ENCODE measurements at regions not wholly inside any gene's neighbourhood (a gene's known extent, or its start where the extent isn't known, plus 50 kb on each side); places are given as distances from the start of the nearest gene placed in this dataset.

DNA sequence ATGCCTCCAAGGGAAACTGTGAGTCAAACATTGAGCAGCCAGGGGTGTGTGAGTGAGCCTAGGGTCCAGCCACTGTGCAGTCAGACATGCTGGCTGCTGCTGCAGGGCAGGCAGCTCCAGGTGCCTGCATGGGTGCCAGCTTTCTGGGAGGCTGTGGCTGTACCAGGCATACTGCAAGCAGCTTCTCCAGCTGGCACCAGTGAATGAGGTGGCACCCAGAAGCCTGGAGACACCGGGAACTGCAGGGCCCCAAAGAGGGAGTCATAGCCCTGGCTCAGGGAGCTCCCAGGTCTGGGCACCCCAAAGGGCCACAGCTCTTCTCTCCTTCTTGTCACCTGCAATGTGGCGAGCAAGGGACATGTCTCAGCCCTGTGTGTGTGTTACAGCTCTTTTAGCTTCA, 283.2 kb downstream of the RPRM start:
- Histone ChIP-seq H3K4me2 (no peak overlapping the region), H3K27me3 (ENCODE audit: insufficient read depth) (no peaks in the 10 kb centered on the region), H3K27ac (ENCODE audit: low read depth) (no peak overlapping the region), H3K36me3 (ENCODE audit: insufficient read depth) (no peaks in the 10 kb centered on the region), H4K20me1 (replicated peaks; ENCODE audit: insufficient read depth) (no peaks in the 10 kb centered on the region), H3K79me2 (replicated peaks; ENCODE audit: insufficient read depth) (no peaks in the 10 kb centered on the region), H3K4me1 (ENCODE audit: insufficient read depth) (no peaks in the 10 kb centered on the region), H3K4me3 (no peak overlapping the region), H3K9me2 (ENCODE audit: insufficient read depth) (no peaks in the 10 kb centered on the region), H2AFZ (0 out of 2 replicates have a peak overlapping the region, but pooled peaks have one; percentile 18), H3F3A (replicated peaks; ENCODE audit: low read depth) (no peaks in the 10 kb centered on the region)
- H3K36me3 Mint-ChIP-seq (ENCODE audit: low read depth) = no peaks in the 10 kb centered on the region
- H3K27me3 Mint-ChIP-seq (ENCODE audit: insufficient read depth, low read depth, poor library complexity) = peaks cover 3% of the 10 kb centered on the region
- H3K9me3 Mint-ChIP-seq = no peaks in the 10 kb centered on the region
- H3K4me3 Mint-ChIP-seq = no peak overlapping the region
- peaks cover 5% of the 10 kb centered on the region; the same call in 2 of the 3 replicates for H3K4me1 Mint-ChIP-seq
- TF ChIP-seq EZH2phosphoT487 (IDR thresholded peaks at IDR 0.05; ENCODE audit: unreplicated experiment) (no peak), JUNB (IDR thresholded peaks at IDR 0.05; ENCODE audit: unreplicated experiment) (no peak), CREB1 (CRISPR knock-in tag; IDR thresholded peaks at IDR 0.05; ENCODE audit: low read depth) (no peak), STAT1 (IDR thresholded peaks at IDR 0.05; ENCODE audit: unreplicated experiment) (no peak), POLR2AphosphoS5 (IDR thresholded peaks at IDR 0.05; ENCODE audit: low read depth) (no peak), NANOG (IDR thresholded peaks at IDR 0.05; ENCODE audit: borderline replicate concordance) (no peak), ZNF331 (CRISPR knock-in tag; IDR thresholded peaks at IDR 0.05; ENCODE audit: low read depth) (no peak)
- TF ChIP-seq, protein P1, sequence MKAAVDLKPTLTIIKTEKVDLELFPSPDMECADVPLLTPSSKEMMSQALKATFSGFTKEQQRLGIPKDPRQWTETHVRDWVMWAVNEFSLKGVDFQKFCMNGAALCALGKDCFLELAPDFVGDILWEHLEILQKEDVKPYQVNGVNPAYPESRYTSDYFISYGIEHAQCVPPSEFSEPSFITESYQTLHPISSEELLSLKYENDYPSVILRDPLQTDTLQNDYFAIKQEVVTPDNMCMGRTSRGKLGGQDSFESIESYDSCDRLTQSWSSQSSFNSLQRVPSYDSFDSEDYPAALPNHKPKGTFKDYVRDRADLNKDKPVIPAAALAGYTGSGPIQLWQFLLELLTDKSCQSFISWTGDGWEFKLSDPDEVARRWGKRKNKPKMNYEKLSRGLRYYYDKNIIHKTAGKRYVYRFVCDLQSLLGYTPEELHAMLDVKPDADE (IDR thresholded peaks at IDR 0.05) = no peak
- TF ChIP-seq, protein P2, sequence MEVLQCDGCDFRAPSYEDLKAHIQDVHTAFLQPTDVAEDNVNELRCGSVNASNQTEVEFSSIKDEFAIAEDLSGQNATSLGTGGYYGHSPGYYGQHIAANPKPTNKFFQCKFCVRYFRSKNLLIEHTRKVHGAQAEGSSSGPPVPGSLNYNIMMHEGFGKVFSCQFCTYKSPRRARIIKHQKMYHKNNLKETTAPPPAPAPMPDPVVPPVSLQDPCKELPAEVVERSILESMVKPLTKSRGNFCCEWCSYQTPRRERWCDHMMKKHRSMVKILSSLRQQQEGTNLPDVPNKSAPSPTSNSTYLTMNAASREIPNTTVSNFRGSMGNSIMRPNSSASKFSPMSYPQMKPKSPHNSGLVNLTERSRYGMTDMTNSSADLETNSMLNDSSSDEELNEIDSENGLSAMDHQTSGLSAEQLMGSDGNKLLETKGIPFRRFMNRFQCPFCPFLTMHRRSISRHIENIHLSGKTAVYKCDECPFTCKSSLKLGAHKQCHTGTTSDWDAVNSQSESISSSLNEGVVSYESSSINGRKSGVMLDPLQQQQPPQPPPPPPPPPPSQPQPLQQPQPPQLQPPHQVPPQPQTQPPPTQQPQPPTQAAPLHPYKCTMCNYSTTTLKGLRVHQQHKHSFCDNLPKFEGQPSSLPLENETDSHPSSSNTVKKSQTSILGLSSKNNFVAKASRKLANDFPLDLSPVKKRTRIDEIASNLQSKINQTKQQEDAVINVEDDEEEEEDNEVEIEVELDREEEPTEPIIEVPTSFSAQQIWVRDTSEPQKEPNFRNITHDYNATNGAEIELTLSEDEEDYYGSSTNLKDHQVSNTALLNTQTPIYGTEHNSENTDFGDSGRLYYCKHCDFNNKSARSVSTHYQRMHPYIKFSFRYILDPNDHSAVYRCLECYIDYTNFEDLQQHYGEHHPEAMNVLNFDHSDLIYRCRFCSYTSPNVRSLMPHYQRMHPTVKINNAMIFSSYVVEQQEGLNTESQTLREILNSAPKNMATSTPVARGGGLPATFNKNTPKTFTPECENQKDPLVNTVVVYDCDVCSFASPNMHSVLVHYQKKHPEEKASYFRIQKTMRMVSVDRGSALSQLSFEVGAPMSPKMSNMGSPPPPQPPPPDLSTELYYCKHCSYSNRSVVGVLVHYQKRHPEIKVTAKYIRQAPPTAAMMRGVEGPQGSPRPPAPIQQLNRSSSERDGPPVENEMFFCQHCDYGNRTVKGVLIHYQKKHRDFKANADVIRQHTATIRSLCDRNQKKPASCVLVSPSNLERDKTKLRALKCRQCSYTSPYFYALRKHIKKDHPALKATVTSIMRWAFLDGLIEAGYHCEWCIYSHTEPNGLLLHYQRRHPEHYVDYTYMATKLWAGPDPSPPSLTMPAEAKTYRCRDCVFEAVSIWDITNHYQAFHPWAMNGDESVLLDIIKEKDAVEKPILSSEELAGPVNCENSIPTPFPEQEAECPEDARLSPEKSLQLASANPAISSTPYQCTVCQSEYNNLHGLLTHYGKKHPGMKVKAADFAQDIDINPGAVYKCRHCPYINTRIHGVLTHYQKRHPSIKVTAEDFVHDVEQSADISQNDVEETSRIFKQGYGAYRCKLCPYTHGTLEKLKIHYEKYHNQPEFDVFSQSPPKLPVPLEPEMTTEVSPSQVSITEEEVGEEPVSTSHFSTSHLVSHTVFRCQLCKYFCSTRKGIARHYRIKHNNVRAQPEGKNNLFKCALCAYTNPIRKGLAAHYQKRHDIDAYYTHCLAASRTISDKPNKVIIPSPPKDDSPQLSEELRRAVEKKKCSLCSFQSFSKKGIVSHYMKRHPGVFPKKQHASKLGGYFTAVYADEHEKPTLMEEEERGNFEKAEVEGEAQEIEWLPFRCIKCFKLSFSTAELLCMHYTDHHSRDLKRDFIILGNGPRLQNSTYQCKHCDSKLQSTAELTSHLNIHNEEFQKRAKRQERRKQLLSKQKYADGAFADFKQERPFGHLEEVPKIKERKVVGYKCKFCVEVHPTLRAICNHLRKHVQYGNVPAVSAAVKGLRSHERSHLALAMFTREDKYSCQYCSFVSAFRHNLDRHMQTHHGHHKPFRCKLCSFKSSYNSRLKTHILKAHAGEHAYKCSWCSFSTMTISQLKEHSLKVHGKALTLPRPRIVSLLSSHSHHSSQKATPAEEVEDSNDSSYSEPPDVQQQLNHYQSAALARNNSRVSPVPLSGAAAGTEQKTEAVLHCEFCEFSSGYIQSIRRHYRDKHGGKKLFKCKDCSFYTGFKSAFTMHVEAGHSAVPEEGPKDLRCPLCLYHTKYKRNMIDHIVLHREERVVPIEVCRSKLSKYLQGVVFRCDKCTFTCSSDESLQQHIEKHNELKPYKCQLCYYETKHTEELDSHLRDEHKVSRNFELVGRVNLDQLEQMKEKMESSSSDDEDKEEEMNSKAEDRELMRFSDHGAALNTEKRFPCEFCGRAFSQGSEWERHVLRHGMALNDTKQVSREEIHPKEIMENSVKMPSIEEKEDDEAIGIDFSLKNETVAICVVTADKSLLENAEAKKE (CRISPR knock-in tag; IDR thresholded peaks at IDR 0.05) = no peak
- TF ChIP-seq, protein P3, sequence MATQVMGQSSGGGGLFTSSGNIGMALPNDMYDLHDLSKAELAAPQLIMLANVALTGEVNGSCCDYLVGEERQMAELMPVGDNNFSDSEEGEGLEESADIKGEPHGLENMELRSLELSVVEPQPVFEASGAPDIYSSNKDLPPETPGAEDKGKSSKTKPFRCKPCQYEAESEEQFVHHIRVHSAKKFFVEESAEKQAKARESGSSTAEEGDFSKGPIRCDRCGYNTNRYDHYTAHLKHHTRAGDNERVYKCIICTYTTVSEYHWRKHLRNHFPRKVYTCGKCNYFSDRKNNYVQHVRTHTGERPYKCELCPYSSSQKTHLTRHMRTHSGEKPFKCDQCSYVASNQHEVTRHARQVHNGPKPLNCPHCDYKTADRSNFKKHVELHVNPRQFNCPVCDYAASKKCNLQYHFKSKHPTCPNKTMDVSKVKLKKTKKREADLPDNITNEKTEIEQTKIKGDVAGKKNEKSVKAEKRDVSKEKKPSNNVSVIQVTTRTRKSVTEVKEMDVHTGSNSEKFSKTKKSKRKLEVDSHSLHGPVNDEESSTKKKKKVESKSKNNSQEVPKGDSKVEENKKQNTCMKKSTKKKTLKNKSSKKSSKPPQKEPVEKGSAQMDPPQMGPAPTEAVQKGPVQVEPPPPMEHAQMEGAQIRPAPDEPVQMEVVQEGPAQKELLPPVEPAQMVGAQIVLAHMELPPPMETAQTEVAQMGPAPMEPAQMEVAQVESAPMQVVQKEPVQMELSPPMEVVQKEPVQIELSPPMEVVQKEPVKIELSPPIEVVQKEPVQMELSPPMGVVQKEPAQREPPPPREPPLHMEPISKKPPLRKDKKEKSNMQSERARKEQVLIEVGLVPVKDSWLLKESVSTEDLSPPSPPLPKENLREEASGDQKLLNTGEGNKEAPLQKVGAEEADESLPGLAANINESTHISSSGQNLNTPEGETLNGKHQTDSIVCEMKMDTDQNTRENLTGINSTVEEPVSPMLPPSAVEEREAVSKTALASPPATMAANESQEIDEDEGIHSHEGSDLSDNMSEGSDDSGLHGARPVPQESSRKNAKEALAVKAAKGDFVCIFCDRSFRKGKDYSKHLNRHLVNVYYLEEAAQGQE (IDR thresholded peaks at IDR 0.05; ENCODE audit: unreplicated experiment) = no peak
- no peak for DNase-seq (ENCODE audit: low spot score)
- no peak overlapping the region for H3K27ac Mint-ChIP-seq
- ATAC-seq = no peak

All from GM23338 (cell line).